Keratinocyte (primary cell): ENCODE measurements at regions not wholly inside any gene's neighbourhood (a gene's known extent, or its start where the extent isn't known, plus 50 kb on each side); places are given as distances from the start of the nearest gene placed in this dataset.

Experiments
- DNase-seq: peaks from one replicate; pipeline ENCODE4 v3.0.0-alpha.2; 2011; ENCODE audit warnings: low read depth, missing footprints, low spot score
- FAIRE-seq: peaks from 2 replicates; lab custom pipeline; 2011; peaks lifted over from hg19 to GRCh38; lab: Jason Lieb, UNC
- H2AFZ ChIP-seq: 2 replicates; pipeline ENCODE4 v1.6.0; 2012; ENCODE audit warnings: low read length, control low read depth, inconsistent platforms; ENCODE audit not compliant: control insufficient read depth
- H3K27ac ChIP-seq: 2 replicates; pipeline ENCODE4 v1.5.1; 2011; ENCODE audit warnings: low read length; ENCODE audit not compliant: control insufficient read depth, insufficient read depth
- H3K27me3 ChIP-seq: 3 replicates; pipeline ENCODE4 v1.6.0; 2011; ENCODE audit warnings: low read length; ENCODE audit not compliant: control insufficient read depth, insufficient read depth; ENCODE audit errors: extremely low read depth
- H3K36me3 ChIP-seq, 2 experiments: 2 replicates in 1 of 2; 3 replicates in 1 of 2; pipeline ENCODE4 v1.5.1; 2011; ENCODE audit warnings: low read length in 2 of 2, mild to moderate bottlenecking in 1 of 2; ENCODE audit not compliant: control insufficient read depth in 2 of 2, insufficient read depth in 2 of 2; ENCODE audit errors: extremely low read depth in 1 of 2
- H3K4me1 ChIP-seq: 3 replicates; pipeline ENCODE4 v1.5.1; 2011; ENCODE audit warnings: low read length; ENCODE audit not compliant: control insufficient read depth, insufficient read depth; ENCODE audit errors: extremely low read depth
- H3K4me2 ChIP-seq: 3 replicates; pipeline ENCODE4 v1.6.0; 2011; ENCODE audit warnings: low read depth, low read length; ENCODE audit not compliant: control insufficient read depth, insufficient read depth; ENCODE audit errors: extremely low read depth
- H3K4me3 ChIP-seq, 3 experiments: fragments of 200-600 bp in 1 of 3; sonication (generic) in 1 of 3; 2 replicates in 2 of 3; 3 replicates in 1 of 3; pipeline ENCODE4 v1.5.1; 2011 to 2016; ENCODE audit warnings: low read length in 3 of 3, mild to moderate bottlenecking in 3 of 3, control low read depth in 2 of 3, inconsistent platforms in 1 of 3, low read depth in 1 of 3, mixed read lengths in 1 of 3, mixed run types in 1 of 3, moderate library complexity in 1 of 3; ENCODE audit not compliant: control insufficient read depth in 2 of 3, insufficient read depth in 2 of 3; ENCODE audit errors: extremely low read depth in 1 of 3
- H3K79me2 ChIP-seq: 2 replicates; pipeline ENCODE4 v1.6.0; 2012; ENCODE audit warnings: low read length; ENCODE audit not compliant: control insufficient read depth, insufficient read depth
- H3K9ac ChIP-seq: 3 replicates; pipeline ENCODE4 v1.6.0; 2011; ENCODE audit warnings: low read length; ENCODE audit not compliant: control insufficient read depth, insufficient read depth; ENCODE audit errors: extremely low read depth
- H3K9me1 ChIP-seq: 3 replicates; pipeline ENCODE4 v1.6.0; 2011; ENCODE audit warnings: low read length; ENCODE audit not compliant: control insufficient read depth, insufficient read depth; ENCODE audit errors: extremely low read depth
- H3K9me3 ChIP-seq: 2 replicates; pipeline ENCODE4 v1.5.1; 2012; ENCODE audit warnings: low read depth, low read length; ENCODE audit not compliant: control insufficient read depth
- H4K20me1 ChIP-seq: 3 replicates; pipeline ENCODE4 v1.6.0; 2011; ENCODE audit warnings: low read length; ENCODE audit not compliant: control insufficient read depth, insufficient read depth; ENCODE audit errors: extremely low read depth
- CTCF ChIP-seq, 3 experiments: IDR thresholded peaks in 1 of 3; conservative IDR thresholded peaks in 1 of 3; optimal IDR thresholded peaks in 1 of 3; 2 replicates in 2 of 3; 3 replicates in 1 of 3; pipeline versions ENCODE3 to v1.5.1; 2011; ENCODE audit warnings: low read length in 3 of 3, mild to moderate bottlenecking in 3 of 3, moderate library complexity in 2 of 3, control low read depth in 1 of 3, inconsistent platforms in 1 of 3; ENCODE audit not compliant: insufficient read depth in 2 of 3; ENCODE audit errors: extremely low read depth in 1 of 3
- EZH2 ChIP-seq: IDR thresholded peaks from one replicate; pipeline ENCODE4 v1.6.1; 2012; ENCODE audit warnings: inconsistent platforms, mild to moderate bottlenecking, low read length, moderate library complexity
- dilution Hi-C: fragments of 300-500 bp; cut with MboI; formaldehyde crosslinking; loops from one replicate; pipeline ENCODE4 v1.7.0; 2020; ENCODE audit warnings: low sequenced_read_pairs; ENCODE audit not compliant: extremely low pct_ligation_motif_present

GRCh38 chr12:58670623-58671022 lies 249.7 kb downstream of the LRIG3 start:
- H3K4me1 ChIP-seq: peaks cover 22% of the 10 kb centered on the region
- H3K27ac ChIP-seq: no peak overlapping the region
- H2AFZ ChIP-seq: no peak overlapping the region
- H3K36me3 ChIP-seq: no peaks in the 10 kb centered on the region
- dilution Hi-C loops: no loop called here
- H3K27me3 ChIP-seq: no peaks in the 10 kb centered on the region
- H3K9me1 ChIP-seq: no peaks in the 10 kb centered on the region
- H3K79me2 ChIP-seq: no peaks in the 10 kb centered on the region
- TF ChIP-seq CTCF (optimal IDR thresholded peaks at IDR 0.05 in 1 of 3, IDR thresholded peaks at IDR 0.05 in 1 of 3, conservative IDR thresholded peaks at IDR 0.05 in 1 of 3; ENCODE audit: extremely low read depth in 1 of 3, insufficient read depth in 2 of 3, low read length in 3 of 3): no peak
- no peak for TF ChIP-seq EZH2
- no peak overlapping the region for H3K4me2 ChIP-seq
- no peak for FAIRE-seq
- no peak overlapping the region for H3K4me3 ChIP-seq
- DNase-seq: no peak
- no peak overlapping the region for H3K9ac ChIP-seq
- H3K9me3 ChIP-seq: no peaks in the 10 kb centered on the region
- H4K20me1 ChIP-seq: no peaks in the 10 kb centered on the region

GRCh38 chr12:58671196-58671595 lies 249.1 kb downstream of the LRIG3 start:
- Histone ChIP-seq H3K9me1 (no peaks in the 10 kb centered on the region), H3K4me3 (no peak overlapping the region), H3K27ac (no peak overlapping the region), H3K79me2 (no peaks in the 10 kb centered on the region), H3K27me3 (no peaks in the 10 kb centered on the region), H3K9me3 (no peaks in the 10 kb centered on the region), H3K4me1 (peaks cover 22% of the 10 kb centered on the region), H3K4me2 (no peak overlapping the region), H3K9ac (no peak overlapping the region), H4K20me1 (no peaks in the 10 kb centered on the region), H3K36me3 (no peaks in the 10 kb centered on the region), H2AFZ (no peak overlapping the region)
- dilution Hi-C loops: no loop called here
- peak; percentile 51 for FAIRE-seq
- DNase-seq: no peak
- TF ChIP-seq CTCF (optimal IDR thresholded peaks at IDR 0.05 in 1 of 3, IDR thresholded peaks at IDR 0.05 in 1 of 3, conservative IDR thresholded peaks at IDR 0.05 in 1 of 3; ENCODE audit: extremely low read depth in 1 of 3, insufficient read depth in 2 of 3, low read length in 3 of 3) (no peak), EZH2 (no peak)
